Hepatic stellate cell (primary cell): ENCODE measurements at regions not wholly inside any gene's neighbourhood (a gene's known extent, or its start where the extent isn't known, plus 50 kb on each side); places are given as distances from the start of the nearest gene placed in this dataset.
A peak's percentile ranks its signal among the peaks of the same experiment; 100 is the strongest.
"Not testable (repeated sequence)": the region's sequence is repeated elsewhere in the genome, so short reads cannot be mapped to it uniquely, and the experiment has no call there.

Source experiments
- DNase-seq: peaks from one replicate; pipeline ENCODE4 v3.0.0; 2011; ENCODE audit warnings: low spot score

- DNase-seq, result no peak
Measured at GRCh38 chr21:15932726-15933125, 202.9 kb downstream of the USP25 start.

- no peak for DNase-seq
Measured at GRCh38 chr21:15935530-15935929, 205.7 kb downstream of the USP25 start.

- no peak for DNase-seq
Measured at GRCh38 chr21:15943009-15943666, 213.4 kb downstream of the USP25 start.

GRCh38 chr21:15947677-15948076 lies 217.9 kb downstream of the USP25 start:
- no peak for DNase-seq

- no peak for DNase-seq
Measured at GRCh38 chr21:15953551-15954116, 223.9 kb downstream of the USP25 start.

- DNase-seq, result no peak
Measured at GRCh38 chr21:15964236-15964855, 234.6 kb downstream of the USP25 start.

GRCh38 chr21:15966231-15966630 lies 236.4 kb downstream of the USP25 start:
- DNase-seq, result no peak

- no peak for DNase-seq
Measured at GRCh38 chr21:15966651-15967050, 236.9 kb downstream of the USP25 start.

GRCh38 chr21:15967661-15968060 lies 237.9 kb downstream of the USP25 start:
- DNase-seq, result peak; percentile 24

- no peak for DNase-seq
Measured at GRCh38 chr21:15968776-15969310, 239.1 kb downstream of the USP25 start.

- no peak for DNase-seq
Measured at GRCh38 chr21:15976807-15977206, 247.0 kb downstream of the USP25 start.

- no peak for DNase-seq
Measured at GRCh38 chr21:15978215-15978738, 248.5 kb downstream of the USP25 start.

- DNase-seq, result not testable (repeated sequence)
Measured at GRCh38 chr21:15979493-15979892, 249.7 kb downstream of the USP25 start.

GRCh38 chr21:15986277-15986676 lies 256.5 kb downstream of the USP25 start:
- no peak for DNase-seq

GRCh38 chr21:15992171-15992570 lies 262.4 kb downstream of the USP25 start:
- peak; percentile 15 for DNase-seq

GRCh38 chr21:15993951-15994350 lies 264.2 kb downstream of the USP25 start:
- DNase-seq, result no peak

GRCh38 chr21:15999741-16000140 lies 270.0 kb downstream of the USP25 start:
- DNase-seq, result no peak

GRCh38 chr21:16002874-16003466 lies 273.2 kb downstream of the USP25 start:
- DNase-seq, result no peak

- DNase-seq, result no peak
Measured at GRCh38 chr21:16004086-16004485, 274.3 kb downstream of the USP25 start.

GRCh38 chr21:16004523-16004922 lies 274.7 kb downstream of the USP25 start:
- no peak for DNase-seq

- no peak for DNase-seq
Measured at GRCh38 chr21:16005996-16006395, 276.2 kb downstream of the USP25 start.

GRCh38 chr21:16007943-16008342 lies 278.2 kb downstream of the USP25 start:
- no peak for DNase-seq

- no peak for DNase-seq
Measured at GRCh38 chr21:16011719-16012118, 281.9 kb downstream of the USP25 start.
